GM19025 (cell line): ENCODE measurements at regions not wholly inside any gene's neighbourhood (a gene's known extent, or its start where the extent isn't known, plus 50 kb on each side); places are given as distances from the start of the nearest gene placed in this dataset.

Experiments
- ATAC-seq: cut with Tn5 transposase; IDR thresholded peaks from one replicate; pipeline ENCODE4 v1.9.1; 2021; ENCODE audit warnings: mild to moderate bottlenecking, low read depth, moderate library complexity; ENCODE audit not compliant: unreplicated experiment

DNA sequence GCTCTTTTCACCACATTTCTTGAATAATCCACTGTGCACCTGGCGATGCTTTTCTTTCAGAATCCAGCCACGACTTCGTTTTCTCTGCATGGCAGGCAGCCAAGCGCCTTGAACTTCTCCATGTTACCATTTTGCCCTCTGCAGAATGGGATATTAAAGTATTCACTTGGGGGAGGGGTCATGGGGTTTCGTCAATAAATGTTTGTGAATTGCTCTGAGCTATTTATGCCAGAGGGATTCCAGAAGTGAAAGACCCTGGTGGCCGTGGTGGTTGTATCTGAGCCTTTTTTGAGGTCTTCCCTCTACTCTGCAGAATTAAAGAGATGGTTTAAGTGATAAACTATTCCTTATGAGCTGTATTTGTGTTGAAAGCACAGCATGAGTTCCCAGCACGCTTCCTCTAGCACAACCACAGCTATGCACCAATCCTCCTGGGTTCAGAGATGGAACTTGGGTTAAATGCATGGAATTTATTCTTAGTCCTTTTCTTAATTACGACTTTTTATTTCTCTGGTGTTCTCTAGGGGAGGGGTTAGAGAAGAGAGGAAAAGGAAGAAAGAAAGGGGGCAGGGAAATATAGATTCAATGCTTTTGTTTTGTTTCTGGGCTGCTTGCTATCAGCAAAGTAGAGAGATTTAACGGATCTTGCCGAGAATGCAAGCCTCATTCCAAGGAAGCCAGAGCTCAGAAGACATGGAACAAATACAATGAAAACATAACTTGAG lies 478.2 kb upstream of the TNC start:
- no peak for ATAC-seq

DNA sequence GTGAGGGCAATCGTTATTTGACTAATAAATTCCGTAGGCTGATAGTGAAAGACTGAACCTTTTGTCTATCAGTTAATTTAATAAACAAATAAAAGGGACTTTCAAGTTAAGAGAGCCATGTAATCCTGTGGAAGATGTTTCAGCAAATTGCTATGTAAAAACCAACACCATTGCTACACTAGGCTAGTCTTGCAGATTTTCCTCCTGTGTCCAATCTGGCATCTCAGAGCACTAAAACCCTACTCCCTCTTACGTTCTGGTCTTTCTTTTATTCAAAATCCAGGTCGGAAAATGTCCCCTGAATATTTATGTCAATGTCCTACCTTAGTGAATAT lies 478.8 kb upstream of the TNC start:
- no peak for ATAC-seq

DNA sequence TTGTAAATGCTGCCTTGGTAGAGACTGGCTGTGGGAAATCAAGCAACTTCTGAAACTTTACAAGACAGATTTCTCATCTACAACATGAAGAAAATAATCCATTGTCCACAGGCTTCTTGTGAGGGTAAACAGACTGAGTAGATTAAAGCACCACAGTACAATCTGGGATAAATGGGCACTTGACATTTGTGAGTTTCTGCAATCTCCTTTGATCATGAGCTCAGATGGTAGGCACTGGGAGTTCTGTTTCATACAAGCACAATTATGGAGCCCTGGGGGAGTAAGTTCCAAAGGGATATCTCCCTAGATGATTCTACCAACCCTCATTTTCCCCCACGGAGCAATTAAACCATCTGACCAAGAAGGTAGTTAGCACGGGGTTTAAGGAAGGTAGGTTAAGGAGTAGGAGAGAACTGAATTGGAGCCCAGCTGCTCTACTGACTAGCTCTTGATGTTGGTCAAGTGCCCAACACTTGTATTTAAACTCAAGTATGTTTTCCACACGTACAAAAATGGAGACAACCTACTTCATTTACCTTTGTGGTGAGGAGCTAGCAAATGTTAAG lies 479.5 kb upstream of the TNC start:
- no peak for ATAC-seq

DNA sequence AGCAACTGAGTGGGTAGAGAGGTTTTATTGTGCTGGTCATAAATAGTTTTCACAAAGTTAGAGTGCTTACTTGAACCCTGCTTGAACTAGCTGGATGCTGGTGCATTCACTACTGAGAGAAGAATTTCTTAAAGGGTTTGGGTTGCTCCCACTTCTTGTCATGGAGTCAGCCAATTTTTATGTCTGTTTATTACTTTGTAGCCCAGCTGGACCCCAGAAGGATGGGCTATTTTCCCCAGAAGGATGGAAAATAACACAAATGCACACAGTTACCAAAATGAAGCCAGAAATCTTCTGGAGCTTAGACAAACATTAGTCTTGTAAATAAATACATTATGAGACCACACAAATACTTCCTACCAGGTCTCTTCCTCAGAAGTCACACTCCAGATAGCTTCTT lies 480.8 kb upstream of the TNC start:
- ATAC-seq = no peak

DNA sequence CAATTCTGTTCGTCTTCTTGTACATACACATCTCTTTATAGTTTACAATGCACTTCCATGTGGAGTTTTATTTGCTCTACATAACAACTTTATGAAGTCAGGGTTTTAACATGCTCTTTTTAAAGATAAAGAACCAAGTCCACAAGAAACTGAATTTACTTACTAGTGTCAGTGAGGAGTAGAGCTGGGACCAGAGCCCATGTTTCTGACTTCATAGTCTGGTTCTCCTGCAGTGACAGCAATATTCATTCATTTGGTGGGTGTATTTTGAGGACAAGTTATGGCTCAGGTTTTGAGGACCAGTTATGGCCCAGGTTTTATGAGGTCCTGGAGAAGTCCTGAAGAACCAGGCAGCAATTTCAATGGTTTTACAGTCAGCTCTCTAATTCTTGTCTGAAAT lies 481.9 kb upstream of the TNC start:
- no peak for ATAC-seq

DNA sequence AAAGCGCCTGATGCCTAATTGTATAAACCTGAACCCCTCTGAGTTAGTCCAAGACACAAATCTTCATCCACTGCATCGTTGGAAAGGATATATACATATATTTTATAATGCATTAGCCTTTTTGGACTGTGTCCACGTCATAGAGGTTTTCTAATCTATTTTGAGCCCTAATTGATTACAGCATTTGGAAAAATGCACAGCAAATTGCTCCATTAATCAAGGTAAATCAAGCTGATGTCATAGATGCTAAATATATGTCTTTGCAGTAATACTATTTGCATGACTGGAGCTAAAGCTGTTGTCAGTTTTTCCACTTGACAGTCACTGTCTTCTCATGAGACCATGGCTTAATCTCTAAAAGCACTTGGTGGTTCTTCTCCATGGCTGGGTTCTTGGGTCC lies 483.5 kb upstream of the TNC start:
- ATAC-seq = no peak

DNA sequence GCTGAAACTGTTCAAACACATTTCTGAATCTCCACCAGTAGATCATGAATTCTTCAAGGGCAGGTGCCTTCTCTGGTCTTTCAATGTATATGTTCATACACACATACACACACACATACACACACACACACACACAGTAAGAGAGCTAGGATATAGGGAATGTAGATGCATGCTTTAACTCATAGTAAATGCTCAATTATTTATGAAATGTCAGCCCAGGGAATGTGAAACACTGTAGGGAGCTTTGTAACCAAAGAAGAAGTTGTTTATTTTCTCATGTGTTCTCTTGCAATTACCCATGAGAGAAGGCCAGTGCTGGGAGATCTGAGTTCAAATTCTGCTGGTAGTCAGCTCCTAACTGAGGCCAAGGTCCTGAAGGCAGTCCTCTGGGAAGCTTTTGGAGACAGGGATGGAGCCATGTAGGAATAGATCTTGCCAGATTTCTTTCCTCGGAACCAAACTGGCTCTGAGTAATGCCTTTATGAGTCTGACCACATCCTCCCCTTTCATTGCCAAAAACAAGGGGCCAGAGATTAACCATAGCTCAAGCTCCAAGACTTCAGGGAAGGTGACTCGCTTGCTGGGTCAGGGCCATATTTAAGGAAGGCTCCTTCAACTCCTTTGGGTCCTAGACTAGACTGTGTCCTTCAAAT lies 487.0 kb upstream of the TNC start:
- ATAC-seq = no peak

DNA sequence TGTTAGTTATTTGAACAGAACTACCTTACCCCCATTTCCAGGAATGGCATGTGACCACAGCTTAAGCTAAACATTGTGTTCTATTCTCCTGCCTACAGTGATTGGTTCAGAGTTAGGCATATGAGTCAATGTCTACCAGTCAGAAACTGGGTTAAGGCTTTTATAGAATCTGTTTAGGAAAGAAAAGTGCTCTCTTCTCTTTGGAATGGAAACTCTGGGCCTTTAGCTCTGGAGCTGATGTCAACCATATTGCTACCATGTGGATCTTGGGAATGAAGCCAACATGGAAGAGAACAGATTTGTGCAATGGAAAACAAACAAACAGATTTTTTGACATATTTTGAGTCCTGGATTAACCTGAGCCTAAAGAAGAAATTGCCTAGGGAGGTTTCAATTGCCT lies 488.9 kb upstream of the TNC start:
- no peak for ATAC-seq

DNA sequence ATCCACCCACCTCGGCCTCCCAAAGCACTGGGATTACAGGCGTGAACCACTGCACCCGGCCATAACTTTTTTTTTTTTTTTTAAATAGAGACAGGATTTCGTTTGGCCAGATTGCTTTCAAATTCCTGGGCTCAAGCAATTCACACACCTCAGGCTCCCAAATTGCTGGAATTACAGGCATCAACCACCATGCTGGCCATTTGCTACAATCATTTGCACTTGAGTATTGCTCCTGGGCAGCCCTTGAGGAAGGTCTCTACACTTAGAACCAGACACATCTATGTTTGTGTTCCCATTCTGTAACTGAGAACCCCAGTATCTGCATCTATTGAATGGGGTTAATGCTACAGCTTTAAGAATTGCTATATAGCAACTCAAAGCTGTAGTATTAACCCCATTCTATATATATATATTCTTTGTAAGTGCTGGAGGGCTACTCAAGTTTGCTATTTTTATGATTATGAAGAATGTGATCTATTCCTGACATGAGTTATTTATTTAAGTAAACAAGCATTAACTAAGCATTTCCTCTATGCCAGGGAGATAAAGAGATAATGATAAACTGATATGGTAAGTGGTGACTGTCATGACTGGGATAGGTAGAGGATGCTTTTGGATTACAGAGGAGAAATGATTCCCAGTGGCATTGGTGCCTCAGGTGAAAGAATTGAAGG lies 496.5 kb upstream of the TNC start:
- no peak for ATAC-seq

DNA sequence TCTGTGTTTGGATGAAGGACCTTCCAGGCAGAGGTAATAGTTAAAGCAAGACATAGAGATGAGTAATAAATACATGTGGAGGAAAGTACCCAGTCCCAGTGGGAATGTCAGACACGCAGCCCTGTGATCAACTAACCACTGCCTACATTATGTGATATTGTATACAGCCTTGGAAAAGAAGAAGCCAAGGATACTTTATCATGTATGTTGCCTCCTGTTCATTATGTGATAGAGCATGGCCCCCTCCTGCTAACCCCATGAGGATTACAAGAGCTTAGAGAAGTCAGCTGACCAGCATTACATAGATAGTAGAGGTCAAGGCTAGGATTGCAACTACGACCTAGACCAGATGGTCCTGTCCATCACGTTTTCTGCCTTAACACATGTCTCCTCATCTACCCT lies 497.0 kb upstream of the TNC start:
- ATAC-seq = no peak

DNA sequence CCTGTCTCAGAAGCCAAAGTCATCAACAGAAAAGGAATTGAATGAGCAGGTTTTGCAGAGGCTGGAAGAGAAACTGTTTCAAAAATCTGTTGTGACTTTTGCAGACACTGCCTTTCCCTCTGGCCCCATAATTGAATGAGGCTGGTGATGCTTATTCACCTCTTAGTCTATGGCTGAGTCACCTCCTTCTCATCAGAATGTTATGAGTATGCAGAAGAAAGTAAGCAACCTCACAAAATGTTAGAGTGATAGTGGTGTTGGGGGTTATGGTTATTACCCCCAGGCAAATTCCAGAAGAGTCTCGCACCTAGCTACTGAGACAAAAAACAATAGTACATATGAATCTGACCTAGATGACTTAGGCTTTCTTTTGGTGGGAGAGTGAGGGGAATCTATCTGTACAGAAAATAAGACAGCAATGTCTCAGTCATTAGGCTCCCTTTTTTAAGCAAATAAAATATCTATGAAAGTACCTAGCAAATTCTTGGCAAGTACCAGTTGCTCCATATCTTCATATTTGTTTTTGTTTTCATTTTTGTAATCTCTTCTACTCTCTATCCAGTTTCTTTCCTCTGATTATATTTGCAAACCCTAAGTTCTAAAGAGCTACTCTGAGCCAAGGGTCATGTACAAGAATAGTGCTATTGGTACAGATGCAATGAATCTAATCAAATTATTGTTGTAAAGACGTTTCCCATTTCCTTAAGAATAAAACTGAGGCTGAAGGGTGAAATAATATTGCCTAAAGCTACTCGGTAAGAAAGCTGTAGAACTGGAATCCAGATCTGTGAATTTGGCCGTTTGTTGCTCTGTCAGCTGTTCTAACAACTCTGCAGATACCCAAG lies 498.1 kb upstream of the TNC start:
- ATAC-seq = no peak

DNA sequence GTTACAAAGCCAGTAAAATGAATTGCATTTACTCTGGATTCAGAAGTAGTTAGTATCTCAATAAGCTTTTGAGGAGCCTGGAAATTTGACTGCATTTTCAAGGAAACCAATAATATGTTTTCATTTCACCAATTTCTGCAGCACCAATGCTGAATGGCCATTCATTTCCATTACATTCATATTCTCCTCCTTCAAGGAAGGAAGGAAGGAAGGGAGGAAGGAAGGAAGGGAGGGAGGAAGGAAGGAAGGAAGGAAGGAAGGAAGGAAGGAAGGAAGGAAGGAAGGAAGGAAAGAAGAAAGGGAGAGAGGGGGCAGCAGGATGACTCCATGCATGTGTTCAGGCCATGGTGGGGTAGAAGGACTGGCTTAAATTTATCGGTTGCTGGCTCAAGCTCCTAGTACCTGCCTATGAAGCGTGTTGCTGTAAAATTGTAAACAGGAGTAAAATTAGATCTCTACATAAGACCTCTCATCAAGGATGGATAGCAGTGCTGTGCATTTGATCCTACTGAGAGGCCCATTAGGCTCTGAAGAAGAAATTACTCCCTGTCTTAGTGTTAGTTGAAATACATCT lies 498.8 kb upstream of the TNC start:
- ATAC-seq = no peak

DNA sequence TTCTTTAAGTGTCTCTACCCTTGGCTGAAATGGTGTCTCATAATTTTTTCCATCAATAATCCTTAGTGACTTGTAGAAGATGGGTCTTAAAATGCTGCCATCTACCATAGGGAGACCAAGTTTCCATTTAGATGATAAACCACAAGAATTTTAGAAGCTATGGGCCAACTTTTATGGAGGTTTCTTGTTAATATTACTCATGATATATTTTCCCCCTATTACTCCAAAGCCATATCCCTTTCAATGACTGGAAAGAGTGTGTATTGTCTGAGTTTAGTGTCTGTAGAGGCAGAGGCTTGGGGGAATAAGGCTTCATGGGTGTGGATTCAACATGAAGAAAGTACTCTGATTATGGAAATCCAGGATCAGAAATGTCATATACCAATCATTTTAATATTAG lies 507.3 kb upstream of the TNC start:
- ATAC-seq = no peak

DNA sequence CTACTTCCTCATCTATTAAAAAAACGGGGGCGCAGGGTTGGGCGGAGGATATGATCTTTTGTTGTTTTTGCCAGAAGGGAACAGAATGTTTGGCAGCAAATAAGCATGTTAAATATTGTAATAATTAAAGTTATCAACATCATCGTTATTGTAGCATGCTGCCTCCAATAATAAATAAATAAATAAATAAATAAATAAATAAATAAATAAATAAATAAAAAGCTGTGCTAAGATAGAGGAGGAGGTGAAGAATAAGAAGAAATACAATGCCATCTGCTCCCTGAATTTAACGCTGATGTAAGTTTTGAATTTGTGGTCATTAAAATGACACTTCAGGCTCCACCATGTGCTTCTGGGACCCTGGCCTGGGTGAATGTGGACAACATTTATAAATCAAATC lies 508.0 kb upstream of the TNC start:
- ATAC-seq = no peak

DNA sequence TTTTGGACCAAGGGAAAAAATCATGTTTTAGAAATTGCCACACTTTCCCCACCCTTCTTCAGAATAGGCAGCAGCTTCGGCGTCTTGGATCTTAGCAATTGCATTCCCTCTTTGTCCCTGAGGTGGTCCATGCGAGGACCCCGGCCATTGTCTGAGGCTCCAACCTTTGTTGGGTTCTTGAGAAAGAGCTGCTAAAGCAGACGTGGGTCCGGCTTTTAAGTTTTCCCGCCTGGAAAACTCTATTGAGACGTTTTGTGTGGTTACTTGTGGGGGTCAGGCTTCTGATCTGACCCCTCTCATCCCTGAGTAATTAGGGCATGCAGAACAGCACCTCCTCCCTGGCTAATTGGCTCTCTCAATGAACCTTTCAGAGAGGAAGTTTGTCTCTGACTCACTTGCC lies 509.6 kb upstream of the TNC start:
- no peak for ATAC-seq

DNA sequence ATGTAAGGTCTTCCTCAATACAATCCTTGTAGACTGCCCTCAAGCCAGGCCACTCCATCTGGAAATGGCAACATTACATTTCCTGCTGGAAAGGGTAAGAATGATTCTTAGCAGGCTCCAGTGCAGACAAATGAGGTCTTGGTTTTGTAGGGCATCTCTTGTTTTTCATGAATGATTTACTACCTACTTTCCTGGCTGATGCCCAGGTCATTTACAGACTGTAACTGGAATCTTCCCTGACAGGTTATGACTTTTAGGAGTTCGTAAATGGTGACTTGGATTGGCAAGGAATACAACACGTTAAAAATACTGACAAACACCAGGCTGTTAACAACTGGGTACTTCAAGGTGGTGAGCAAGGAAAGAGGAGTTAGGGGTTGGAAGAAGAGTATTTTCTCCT lies 510.5 kb upstream of the TNC start:
- no peak for ATAC-seq

DNA sequence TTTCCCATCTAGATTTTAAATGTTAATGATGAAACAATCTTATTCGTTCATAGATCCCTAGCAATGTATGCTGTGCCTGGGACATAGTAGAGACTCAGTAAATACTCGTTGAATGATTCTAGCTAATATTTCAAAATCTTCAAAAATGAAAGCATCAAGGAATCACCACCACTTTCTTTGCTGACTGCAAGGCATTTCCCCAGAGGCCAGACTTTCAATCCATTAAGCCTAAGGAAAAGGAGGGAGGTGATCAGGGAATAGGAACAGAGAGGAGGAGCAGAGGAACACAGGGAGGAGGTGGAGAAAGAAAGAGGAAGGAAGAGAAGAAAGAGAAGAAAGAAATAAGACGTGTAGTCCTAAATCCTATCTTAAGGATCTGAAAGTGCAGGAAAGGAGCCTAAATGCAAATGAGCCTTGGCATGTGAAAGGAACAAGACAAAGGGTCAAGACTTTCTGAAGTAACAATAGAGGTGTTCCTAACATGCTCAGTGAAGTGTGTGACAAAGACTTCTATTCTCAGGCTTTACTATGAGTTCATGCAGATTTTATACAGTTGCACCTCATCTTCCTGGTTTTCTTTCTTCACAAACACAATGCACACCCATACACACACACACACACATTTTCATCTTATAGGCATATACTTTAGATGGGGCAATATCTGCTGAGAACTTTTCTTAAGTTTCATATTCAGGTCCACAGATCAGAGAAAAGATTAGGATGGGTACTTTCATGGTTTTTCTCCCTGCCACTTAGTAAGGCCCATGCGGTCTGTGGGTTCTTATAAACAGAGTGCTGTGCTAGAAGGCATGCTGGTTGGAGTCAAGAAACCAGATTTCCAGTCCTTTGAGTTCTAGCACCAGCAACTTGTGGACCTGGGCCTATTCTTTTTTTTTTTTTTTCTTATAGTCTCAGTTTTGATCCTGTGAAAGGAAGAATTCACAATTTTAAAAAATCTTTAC lies 512.2 kb upstream of the TNC start:
- no peak for ATAC-seq

DNA sequence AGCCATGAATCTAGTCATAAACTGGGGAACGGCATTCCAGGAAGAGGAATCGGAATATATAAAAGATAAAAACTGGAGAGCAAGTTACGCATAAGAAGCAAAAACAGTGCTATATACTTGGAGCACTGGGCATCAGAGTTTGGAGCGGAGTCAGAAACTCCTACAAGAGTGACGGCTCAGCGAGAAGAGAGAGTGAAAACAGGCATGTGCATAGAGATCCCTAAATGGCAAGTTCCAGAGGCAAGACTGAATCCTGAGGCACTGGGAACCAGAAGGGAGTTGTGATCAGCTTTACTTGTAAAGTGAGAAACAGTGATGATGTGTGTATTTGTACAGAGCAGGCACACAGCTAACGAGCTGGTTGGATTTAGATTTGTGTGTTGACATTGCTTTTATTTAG lies 514.4 kb upstream of the TNC start:
- ATAC-seq = no peak

DNA sequence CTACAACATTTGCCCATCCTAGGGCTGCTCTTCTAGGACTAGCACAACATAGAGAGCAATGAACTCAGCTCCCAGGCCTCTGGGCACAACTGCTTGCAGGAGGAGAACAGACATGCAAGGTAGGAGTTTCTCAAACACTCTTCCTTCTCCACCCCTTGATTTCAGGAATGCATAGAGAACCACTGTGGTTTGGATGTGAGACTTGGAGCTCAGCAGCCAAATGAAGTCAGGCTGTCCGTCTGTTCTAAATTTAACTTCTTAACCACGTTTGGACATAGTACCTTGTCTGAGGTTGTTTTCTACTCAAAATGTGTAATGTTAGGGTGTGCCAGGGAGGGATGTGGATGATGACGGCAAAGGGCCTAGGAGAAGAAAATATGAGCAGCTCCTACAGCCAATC lies 515.1 kb upstream of the TNC start:
- ATAC-seq = no peak
